Ishikawa (cell line): ENCODE measurements at regions not wholly inside any gene's neighbourhood (a gene's known extent, or its start where the extent isn't known, plus 50 kb on each side); places are given as distances from the start of the nearest gene placed in this dataset.

Experiments used
- CEBPB ChIP-seq: IDR thresholded peaks from 2 replicates; pipeline ENCODE4 v1.6.1; 2012
- MAX ChIP-seq: IDR thresholded peaks from 2 replicates; pipeline ENCODE4 v1.6.1; 2012
- TAF1 ChIP-seq: IDR thresholded peaks from 2 replicates; pipeline ENCODE4 v1.6.1; 2012; ENCODE audit warnings: low read depth, mild to moderate bottlenecking
- YY1 ChIP-seq: IDR thresholded peaks from 2 replicates; pipeline ENCODE4 v1.6.1; 2012; ENCODE audit warnings: low read depth
- ZBTB7A ChIP-seq: IDR thresholded peaks from 2 replicates; pipeline ENCODE4 v1.6.1; 2012; ENCODE audit warnings: low read depth

GRCh38 chr14:58789736-58790135 is 152.0 kb downstream of the DACT1 start:
- TF ChIP-seq MAX: no peak
- no peak for TF ChIP-seq TAF1
- no peak for TF ChIP-seq CEBPB
- no peak for TF ChIP-seq YY1
- no peak for TF ChIP-seq ZBTB7A
